ENCODE measurements at regions not wholly inside any gene's neighbourhood (a gene's known extent, or its start where the extent isn't known, plus 50 kb on each side); places are given as distances from the start of the nearest gene placed in this dataset.

DNA sequence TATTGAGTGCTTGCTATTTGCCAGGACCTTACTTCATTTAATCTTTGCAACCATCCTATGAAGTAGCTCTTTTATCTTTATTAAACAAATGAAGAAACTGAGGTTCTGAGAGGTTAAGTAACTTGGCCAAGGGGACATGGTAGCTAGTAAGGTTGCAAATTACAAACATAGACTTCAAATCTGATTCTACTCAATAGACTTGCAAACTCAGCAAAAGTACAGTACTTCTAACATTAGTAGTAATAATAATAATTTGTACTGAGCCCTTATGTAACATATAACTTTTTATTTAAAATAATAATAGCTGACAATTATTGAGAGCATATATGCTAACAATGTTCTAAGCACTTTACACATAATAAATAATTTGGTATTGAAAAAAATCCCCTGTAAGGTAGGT lies 255.7 kb upstream of the ATP5MC3 start:
- Histone ChIP-seq H3K9ac (ENCODE audit: low read length) (no peak overlapping the region), H3K9me3 (ENCODE audit: control insufficient read depth in 1 of 2, insufficient read depth in 1 of 2, low read depth in 1 of 2, low read length in 2 of 2) (no peaks in the 10 kb centered on the region), H3K4me2 (ENCODE audit: low read length) (no peak overlapping the region), H3K79me2 (ENCODE audit: insufficient read depth, low read length) (no peaks in the 10 kb centered on the region), H3K4me3 (replicated peaks in 1 of 2; ENCODE audit: low read depth in 1 of 2, low read length in 2 of 2) (no peak overlapping the region), H3K36me3 (ENCODE audit: control insufficient read depth in 1 of 2, insufficient read depth in 2 of 2, low read length in 2 of 2) (no peaks in the 10 kb centered on the region), H2AFZ (ENCODE audit: low read depth, low read length, poor library complexity, severe bottlenecking) (no peak overlapping the region), H3K27ac (ENCODE audit: low read depth, low read length) (no peak overlapping the region), H3K9me2 (ENCODE audit: insufficient read depth) (no peaks in the 10 kb centered on the region), H3K27me3 (ENCODE audit: insufficient read depth, low read length) (no peaks in the 10 kb centered on the region), H4K20me1 (ENCODE audit: insufficient read depth) (no peaks in the 10 kb centered on the region), H3K4me1 (ENCODE audit: control insufficient read depth in 1 of 2, insufficient read depth in 2 of 2, low read length in 2 of 2) (no peaks in the 10 kb centered on the region)
- BruUV-seq (replicated peaks) = no TSS peak
- intact Hi-C loops (cut with micrococcal nuclease) = no loop called here
- RAD21 ChIA-PET (ENCODE audit: low non-redundant PET in 1 of 2, low total read pairs in 2 of 2, uncharacterized antibody in 2 of 2, unreplicated experiment in 2 of 2) = no interaction called here
- POLR2A ChIA-PET = no interaction called here
- CTCF ChIA-PET = no interaction called here
- DNase-seq (ENCODE audit: low read depth, low spot score) = no peak
- no peak for ATAC-seq
- TF ChIP-seq, protein P1, sequence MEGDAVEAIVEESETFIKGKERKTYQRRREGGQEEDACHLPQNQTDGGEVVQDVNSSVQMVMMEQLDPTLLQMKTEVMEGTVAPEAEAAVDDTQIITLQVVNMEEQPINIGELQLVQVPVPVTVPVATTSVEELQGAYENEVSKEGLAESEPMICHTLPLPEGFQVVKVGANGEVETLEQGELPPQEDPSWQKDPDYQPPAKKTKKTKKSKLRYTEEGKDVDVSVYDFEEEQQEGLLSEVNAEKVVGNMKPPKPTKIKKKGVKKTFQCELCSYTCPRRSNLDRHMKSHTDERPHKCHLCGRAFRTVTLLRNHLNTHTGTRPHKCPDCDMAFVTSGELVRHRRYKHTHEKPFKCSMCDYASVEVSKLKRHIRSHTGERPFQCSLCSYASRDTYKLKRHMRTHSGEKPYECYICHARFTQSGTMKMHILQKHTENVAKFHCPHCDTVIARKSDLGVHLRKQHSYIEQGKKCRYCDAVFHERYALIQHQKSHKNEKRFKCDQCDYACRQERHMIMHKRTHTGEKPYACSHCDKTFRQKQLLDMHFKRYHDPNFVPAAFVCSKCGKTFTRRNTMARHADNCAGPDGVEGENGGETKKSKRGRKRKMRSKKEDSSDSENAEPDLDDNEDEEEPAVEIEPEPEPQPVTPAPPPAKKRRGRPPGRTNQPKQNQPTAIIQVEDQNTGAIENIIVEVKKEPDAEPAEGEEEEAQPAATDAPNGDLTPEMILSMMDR (IDR thresholded peaks at IDR 0.05 in 2 of 3, conservative IDR thresholded peaks at IDR 0.05 in 1 of 3; ENCODE audit: borderline replicate concordance in 1 of 3, insufficient read depth in 1 of 3, low read depth in 2 of 3, low read length in 2 of 3) = no peak
- TF ChIP-seq ZFX (IDR thresholded peaks at IDR 0.05) = no peak
- TF ChIP-seq, protein P2, sequence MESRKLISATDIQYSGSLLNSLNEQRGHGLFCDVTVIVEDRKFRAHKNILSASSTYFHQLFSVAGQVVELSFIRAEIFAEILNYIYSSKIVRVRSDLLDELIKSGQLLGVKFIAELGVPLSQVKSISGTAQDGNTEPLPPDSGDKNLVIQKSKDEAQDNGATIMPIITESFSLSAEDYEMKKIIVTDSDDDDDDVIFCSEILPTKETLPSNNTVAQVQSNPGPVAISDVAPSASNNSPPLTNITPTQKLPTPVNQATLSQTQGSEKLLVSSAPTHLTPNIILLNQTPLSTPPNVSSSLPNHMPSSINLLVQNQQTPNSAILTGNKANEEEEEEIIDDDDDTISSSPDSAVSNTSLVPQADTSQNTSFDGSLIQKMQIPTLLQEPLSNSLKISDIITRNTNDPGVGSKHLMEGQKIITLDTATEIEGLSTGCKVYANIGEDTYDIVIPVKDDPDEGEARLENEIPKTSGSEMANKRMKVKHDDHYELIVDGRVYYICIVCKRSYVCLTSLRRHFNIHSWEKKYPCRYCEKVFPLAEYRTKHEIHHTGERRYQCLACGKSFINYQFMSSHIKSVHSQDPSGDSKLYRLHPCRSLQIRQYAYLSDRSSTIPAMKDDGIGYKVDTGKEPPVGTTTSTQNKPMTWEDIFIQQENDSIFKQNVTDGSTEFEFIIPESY (IDR thresholded peaks at IDR 0.05; ENCODE audit: extremely low read depth, insufficient replicate concordance, low read length) = no peak
- no peak for TF ChIP-seq EGR1 (IDR thresholded peaks at IDR 0.05; ENCODE audit: low read depth)
- TF ChIP-seq, protein P3, sequence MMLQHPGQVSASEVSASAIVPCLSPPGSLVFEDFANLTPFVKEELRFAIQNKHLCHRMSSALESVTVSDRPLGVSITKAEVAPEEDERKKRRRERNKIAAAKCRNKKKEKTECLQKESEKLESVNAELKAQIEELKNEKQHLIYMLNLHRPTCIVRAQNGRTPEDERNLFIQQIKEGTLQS (IDR thresholded peaks at IDR 0.05) = no peak
- no peak for TF ChIP-seq EZH2 (IDR thresholded peaks at IDR 0.05)
- no peak for TF ChIP-seq POLR2A (IDR thresholded peaks at IDR 0.05; ENCODE audit: borderline replicate concordance, extremely low read depth, insufficient read depth, insufficient read length)
- TF ChIP-seq RAD21 (IDR thresholded peaks at IDR 0.05; ENCODE audit: low read depth) = no peak
- TF ChIP-seq FOSL1 (IDR thresholded peaks at IDR 0.05; ENCODE audit: low read depth) = no peak
- no peak for TF ChIP-seq ELF1 (IDR thresholded peaks at IDR 0.05; ENCODE audit: borderline replicate concordance, low read depth)
- no peak for TF ChIP-seq SRF (IDR thresholded peaks at IDR 0.05; ENCODE audit: low read depth)
- TF ChIP-seq POLR2AphosphoS5 (IDR thresholded peaks at IDR 0.05; ENCODE audit: low read depth, low read length) = no peak
- no peak for TF ChIP-seq SP1 (IDR thresholded peaks at IDR 0.05; ENCODE audit: low read depth)
- no peak for TF ChIP-seq TCF7L2 (IDR thresholded peaks at IDR 0.05; ENCODE audit: borderline replicate concordance, extremely low read depth, insufficient read depth, insufficient read length)
- no peak for TF ChIP-seq YY1 (IDR thresholded peaks at IDR 0.05; ENCODE audit: extremely low read depth, insufficient replicate concordance, low read depth, low read length)
- TF ChIP-seq EZH2phosphoT487 (IDR thresholded peaks at IDR 0.05; ENCODE audit: borderline replicate concordance) = no peak
